GM21390 (cell line): ENCODE measurements at regions not wholly inside any gene's neighbourhood (a gene's known extent, or its start where the extent isn't known, plus 50 kb on each side); places are given as distances from the start of the nearest gene placed in this dataset.

ENCODE experiments used
- ATAC-seq: cut with Tn5 transposase; IDR thresholded peaks from one replicate; pipeline ENCODE4 v1.9.1; 2021; ENCODE audit not compliant: unreplicated experiment

DNA sequence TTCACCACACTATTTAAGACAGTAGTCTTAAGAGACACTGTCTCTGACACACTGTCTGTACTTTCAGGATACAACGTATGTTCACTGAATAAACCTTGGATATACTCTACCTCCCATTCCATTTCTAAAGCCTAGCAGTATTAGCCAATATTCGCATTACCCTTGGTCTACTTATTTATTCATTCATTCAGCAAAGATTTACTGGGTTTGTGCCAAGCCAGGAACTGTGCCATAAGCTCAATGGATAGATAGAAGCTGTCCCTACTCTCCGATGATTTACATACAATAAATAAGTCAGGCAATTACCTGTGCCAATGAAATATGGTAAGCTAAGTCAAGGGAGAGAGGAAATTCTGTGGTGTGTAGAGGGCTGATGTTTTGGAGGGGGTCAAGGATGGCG lies 195.2 kb upstream of the RAB4A start:
- no peak for ATAC-seq

DNA sequence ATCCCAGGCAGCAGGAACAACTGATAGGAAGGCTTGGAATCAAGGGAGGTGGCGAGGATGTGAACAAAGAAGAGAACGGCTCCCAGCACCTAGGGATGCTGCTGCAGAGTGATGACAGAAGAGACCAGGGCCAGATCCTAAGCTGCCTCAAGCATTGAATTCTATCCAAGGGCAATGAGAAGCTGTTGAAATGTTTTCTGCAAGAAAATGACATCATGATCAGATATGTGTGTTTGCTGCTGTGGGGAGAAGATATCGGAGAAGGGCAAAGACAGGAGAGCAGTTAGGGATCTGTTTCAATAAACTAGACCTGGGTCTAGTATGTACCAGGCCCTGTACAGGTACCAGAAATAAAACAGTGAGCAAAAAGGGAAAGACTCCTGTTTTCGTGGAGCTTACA lies 194.7 kb upstream of the RAB4A start:
- ATAC-seq = no peak

- ATAC-seq = no peak
Measured at GRCh38 chr1:229079016-229079595, 191.8 kb upstream of the RAB4A start.

DNA sequence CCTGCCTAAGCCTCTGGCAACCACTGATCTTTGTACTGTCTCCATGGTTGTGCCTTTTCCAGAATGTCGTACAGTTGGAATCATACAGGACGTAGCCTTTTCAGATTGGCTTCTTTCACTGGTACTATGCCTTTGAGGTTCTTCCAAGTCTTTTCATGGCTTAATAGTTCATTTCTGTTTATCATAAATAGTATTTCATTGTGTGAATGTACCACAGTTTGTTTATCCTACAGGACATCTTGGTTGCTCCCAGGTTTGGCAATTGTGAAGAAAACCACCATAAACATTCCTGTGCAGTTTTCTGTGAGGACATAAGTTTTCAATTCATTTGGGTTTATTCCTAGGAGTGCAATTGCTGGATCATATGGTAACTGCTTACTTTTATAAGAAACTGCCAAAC lies 190.6 kb upstream of the RAB4A start:
- no peak for ATAC-seq

- ATAC-seq = no peak
Measured at GRCh38 chr1:229085291-229085690, 185.6 kb upstream of the RAB4A start.

DNA sequence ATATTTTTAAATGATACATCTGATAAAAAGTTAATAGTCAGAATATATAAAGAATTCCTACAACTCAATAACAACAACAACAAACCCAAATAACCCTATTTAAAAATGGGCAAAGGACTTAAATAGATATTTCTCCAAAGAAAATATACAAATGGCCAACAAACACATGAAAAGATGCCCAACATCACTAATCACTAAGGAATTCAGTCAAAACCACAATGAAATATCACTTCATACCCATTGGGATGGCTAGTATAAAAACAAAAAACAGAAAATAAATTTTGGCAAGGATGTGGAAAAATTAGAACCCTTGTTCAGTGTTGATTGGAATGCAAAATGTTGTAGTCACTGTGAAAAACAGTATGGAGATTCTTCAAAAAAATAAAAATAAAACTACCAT lies 184.8 kb upstream of the RAB4A start:
- ATAC-seq = no peak

DNA sequence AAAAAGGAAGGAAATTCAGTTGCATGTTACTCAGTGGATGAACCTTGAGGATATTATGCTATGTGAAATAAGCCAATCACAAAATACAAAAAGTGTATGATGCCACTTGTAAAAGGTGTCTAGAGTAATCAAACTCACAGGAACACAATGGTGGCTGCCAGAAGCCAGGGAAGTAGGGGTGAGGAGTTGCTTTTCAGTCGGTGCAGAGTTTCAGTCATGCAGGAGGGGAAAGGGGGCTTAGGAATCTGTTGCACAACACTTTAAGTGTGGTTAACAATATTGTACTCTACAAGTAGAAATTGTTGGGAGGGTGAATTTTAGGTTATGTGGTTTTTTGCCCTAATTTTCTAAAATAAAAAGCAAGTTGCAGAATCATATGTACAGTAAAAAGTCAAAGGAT lies 184.2 kb upstream of the RAB4A start:
- no peak for ATAC-seq

DNA sequence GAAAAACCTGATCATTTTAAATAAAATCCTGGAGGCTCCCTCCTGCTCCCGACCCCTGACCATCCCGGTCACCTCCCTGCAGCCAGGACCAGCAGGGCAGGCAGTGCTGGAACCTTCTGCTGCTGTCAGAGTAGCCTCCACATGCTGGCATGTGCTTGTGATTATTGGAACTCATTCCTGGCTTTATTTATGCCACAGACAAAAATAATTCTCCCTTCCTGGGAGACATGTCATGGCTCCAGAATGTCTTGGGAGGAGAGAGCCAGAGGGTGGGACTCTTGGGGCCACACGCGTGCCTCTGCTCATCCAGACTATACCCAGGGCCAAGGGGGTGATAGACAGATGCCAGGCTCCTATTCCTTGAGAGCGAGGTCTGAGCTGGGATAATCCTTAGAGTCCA lies 183.6 kb upstream of the RAB4A start:
- no peak for ATAC-seq

GRCh38 chr1:229087906-229088305 lies 183.0 kb upstream of the RAB4A start:
- no peak for ATAC-seq

DNA sequence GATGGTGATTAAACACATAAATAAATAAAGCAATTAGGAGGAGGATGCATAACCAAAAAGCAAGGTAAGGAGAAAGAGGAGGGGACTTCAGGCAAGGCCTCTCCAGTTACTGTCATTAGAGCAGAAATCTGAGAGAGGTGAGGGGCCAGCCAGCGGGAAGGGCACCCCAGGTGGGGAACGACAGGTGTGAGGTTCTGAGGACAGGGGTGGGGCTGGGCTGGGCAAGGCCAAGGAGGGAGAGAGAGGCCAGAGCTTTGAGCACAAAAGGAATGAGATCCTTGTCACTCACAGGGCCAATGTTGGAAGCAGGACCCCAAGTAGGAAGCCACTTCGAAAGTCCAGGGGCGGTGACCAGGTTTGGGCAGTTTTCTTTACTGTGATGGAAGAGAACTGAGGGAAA lies 182.2 kb upstream of the RAB4A start:
- no peak for ATAC-seq

DNA sequence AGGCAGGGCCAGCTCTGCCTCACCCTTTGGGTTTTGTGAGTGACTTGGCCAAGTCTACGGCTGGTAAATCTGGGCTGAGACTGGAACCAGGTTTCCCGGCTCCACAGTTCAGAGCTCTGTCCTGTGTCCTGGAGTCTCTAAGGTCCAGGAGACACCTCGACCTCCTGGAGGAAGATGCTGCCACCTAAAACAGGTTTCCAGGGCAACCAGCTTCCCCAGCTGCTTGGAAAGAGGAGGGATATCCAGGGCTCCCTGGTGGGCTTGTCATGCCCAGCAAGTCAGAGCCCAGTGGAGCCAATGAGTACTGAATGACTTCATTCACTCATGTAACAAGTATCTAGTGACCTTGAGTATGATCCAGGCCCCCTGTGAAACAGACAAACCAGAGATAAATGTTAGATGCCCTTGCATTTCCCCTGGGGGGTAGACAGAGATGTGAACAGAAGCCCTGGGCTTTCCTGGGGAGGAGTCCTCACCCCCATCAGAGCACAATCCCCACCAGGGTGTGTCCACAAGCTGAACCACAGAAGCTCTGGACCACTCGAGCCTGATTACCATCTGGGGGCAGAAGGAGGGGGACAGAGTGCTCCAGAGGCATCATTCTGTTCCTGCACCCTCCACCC lies 181.2 kb upstream of the RAB4A start:
- no peak for ATAC-seq

DNA sequence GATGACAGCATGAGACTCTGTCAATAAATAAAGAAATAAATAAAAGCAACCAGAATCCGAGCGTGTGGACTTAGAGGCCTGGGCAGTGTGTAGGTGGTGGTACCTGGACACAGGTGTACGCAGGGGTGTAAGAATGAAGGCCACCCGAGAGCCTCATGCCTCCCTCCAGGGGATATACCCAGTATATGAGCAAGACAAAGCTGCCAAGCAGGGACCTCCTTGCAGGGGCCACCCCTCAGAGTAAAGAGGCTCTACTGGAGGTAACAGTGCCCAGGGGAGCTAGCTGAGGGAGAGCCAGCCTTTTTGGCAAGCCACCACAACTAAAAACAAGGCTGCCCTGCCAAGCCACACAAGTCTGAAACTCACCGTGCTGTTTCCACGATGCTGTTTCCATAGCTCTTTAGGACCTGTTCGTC lies 179.2 kb upstream of the RAB4A start:
- no peak for ATAC-seq

DNA sequence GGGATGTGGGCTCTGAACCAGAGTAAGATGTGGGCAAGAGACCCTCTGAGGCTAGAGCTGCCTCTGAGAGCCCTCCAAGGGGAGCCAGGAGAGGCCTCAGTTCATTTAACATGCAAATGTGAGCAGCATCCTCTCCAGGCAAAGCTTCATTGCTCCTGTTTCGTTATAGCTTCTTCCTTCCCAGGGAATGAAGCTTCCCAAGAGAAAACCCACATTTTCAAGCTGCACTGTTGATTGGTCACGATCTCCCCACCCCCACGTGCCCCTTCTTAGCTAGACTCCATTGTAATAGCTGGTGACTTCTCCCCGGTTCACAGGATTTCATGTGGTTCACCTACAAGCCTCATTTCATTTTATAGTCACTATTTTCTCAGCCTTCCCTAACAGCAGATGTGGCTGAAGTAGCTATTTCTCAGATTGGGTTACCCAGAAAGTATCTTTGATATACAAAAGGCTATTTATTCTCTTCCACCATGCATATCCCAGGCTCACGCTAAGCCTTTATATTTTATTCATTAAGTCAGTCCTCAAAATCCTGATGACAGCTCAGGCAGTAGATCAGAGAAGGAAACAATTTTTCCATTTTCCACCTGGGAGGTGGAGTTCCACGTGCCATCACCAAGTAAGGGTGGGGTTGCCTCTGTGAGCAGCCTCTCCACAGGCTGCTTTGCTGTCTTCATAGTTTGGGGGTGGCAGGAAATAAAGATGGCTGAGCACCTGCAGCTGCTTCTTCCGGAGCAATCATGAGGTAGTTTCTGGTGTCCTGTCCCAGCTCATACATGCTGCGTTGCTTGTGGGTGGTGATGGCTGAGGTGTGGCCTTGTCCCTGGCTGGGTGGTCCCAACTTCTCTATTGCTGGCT lies 178.3 kb upstream of the RAB4A start:
- ATAC-seq = no peak

DNA sequence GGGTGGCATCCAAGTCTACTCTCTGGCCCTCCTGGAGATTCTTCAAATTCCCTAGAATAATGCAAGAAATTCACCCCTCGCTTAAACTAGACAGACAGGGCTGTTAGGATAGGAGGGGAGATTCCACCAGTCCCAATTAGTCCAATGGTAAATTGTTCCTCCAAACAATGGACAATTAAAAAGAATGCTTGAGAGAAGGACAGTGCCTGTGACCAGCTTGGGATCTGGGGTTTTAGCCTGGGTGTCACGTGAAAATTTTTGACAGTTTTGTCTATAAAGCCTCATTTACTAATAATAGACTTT lies 177.7 kb upstream of the RAB4A start:
- no peak for ATAC-seq

DNA sequence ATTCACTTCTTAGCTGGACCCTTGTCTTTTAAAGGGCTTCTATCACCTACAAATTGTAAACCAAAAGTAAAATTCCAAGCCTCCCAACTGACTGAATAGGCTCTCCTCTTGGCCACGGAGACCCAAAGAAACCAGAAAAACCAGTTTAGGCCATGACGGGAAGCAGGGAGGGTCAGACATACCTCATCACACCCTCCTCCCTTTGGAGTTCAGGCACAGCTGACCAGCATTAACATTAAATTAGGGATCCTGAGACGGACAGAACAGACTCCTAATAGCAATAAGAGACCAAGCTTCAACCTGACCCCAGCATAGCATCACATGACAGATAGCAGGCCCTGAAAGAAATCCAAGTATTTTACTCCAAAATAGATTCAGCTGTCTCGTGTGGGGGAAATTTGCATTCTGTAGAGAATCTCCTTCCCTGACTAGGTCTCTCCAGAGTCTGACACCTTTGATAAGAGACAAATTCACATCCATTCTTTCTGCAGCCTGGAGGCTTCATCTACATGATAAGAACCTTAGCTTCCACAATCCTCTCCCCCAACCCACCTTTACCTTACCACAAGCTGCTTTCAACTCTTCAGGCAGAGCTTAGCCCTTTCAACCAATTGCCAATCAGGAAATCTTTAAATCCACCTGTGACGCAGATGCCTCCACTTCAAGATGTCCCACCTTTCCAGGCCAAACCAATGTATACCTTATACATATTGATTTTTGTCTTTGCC lies 177.1 kb upstream of the RAB4A start:
- no peak for ATAC-seq

DNA sequence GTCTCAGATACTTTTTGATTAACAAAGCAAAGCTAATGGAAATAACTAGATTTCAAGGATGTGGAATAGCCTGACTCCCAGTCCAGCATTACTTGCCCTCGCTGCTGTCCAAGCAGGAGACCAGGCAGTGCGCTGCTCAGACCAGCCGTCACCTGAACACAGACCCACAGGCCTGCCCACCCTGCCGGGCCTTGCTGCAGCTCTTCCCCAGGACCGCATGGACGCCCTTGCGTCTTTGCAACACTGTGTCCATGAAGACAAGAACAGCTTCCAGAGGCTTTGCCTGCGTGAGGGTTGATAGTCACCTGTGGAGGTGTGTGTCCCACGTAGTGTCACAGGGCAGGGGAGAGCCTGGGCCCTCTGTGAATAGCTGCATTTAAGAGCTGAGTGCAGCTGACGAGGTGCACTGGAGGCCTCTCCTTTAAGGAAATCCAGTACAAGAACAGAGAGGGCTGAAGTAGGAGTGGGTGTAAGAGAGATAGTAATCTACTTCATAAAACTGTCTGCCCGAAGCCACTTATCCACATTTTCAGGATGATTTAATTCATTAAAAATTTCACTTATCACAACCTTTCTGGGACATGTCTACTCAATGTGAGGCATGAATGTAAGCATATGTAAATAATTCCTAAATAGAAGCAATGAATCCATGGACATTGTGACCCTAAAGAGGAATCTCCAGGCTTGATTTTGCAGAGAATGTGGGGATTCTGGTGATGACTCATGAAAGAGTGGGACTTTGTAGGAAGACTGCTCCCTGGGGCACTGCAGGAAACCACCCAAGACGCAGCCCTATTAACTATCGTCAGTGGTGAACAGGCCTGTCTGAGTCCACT lies 176.2 kb upstream of the RAB4A start:
- ATAC-seq = no peak

- no peak for ATAC-seq
Measured at GRCh38 chr1:229095325-229095724, 175.6 kb upstream of the RAB4A start.

DNA sequence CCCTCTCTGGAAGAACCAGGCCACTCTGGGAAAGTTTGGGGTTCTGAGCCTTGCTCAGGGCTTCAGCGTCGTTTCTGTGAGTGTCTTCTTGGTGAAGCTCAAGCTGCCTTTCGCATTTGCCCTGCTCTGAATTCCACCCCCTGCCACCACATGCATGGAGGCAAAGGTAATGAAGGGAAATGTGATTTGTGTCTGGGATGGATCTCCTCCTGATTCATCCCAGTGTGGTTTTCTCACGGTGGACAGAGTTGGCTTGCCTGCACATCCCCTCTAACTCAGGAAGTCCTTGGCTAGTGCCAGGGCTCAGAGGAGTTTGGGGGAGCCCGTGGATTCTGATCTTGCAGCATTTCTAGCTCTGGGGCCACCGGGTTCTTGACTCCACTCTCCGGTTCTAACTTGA lies 173.6 kb upstream of the RAB4A start:
- ATAC-seq = no peak

DNA sequence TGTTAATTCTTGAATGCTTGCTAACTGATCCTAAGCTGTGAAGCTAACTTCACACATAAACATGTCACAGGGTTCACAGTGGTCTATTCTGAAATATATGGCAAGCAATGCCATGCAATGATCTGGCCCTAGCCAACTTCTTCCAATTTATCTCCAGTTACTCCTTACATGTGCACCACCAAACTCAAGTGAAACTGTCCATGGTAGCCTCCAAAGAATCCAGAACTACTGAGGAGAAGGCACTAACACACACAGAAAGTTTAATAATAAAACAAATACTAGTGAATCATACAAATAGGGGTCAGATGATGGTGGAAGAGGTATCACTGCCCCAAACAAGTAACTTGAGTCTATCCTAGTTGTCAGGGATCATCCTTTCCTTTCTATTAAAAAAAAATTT lies 172.6 kb upstream of the RAB4A start:
- ATAC-seq = no peak

GRCh38 chr1:229098903-229099578 lies 171.9 kb upstream of the RAB4A start:
- no peak for ATAC-seq
